ENCODE measurements at regions not wholly inside any gene's neighbourhood (a gene's known extent, or its start where the extent isn't known, plus 50 kb on each side); places are given as distances from the start of the nearest gene placed in this dataset.

GRCh38 chr2:216915557-216916150 lies 55.8 kb upstream of the TNP1 start:
- TF ChIP-seq, protein P1, sequence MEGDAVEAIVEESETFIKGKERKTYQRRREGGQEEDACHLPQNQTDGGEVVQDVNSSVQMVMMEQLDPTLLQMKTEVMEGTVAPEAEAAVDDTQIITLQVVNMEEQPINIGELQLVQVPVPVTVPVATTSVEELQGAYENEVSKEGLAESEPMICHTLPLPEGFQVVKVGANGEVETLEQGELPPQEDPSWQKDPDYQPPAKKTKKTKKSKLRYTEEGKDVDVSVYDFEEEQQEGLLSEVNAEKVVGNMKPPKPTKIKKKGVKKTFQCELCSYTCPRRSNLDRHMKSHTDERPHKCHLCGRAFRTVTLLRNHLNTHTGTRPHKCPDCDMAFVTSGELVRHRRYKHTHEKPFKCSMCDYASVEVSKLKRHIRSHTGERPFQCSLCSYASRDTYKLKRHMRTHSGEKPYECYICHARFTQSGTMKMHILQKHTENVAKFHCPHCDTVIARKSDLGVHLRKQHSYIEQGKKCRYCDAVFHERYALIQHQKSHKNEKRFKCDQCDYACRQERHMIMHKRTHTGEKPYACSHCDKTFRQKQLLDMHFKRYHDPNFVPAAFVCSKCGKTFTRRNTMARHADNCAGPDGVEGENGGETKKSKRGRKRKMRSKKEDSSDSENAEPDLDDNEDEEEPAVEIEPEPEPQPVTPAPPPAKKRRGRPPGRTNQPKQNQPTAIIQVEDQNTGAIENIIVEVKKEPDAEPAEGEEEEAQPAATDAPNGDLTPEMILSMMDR (IDR thresholded peaks at IDR 0.05) = no peak
- no peak for TF ChIP-seq POLR2A (IDR thresholded peaks at IDR 0.05)

Data from testis (tissue), 2 donors.